H1 (cell line): ENCODE measurements at regions not wholly inside any gene's neighbourhood (a gene's known extent, or its start where the extent isn't known, plus 50 kb on each side); places are given as distances from the start of the nearest gene placed in this dataset.

Experiments
- EZH2 ChIP-seq: fragments of 200-600 bp; sonication (generic); IDR thresholded peaks from 2 replicates; pipeline ENCODE4 v1.7.1; 2012; ENCODE audit warnings: low read depth, mild to moderate bottlenecking, moderate library complexity, low read length, inconsistent platforms; ENCODE audit not compliant: severe bottlenecking
- GTF2F1 ChIP-seq: IDR thresholded peaks from 2 replicates; pipeline ENCODE4 v1.6.1; 2012; ENCODE audit warnings: low read depth, low read length, improper control_type of control experiment, borderline replicate concordance
- HDAC6 ChIP-seq: IDR thresholded peaks from one replicate; pipeline ENCODE4 v1.7.1; 2012; ENCODE audit warnings: low read depth, mild to moderate bottlenecking, inconsistent platforms, low read length, moderate library complexity
- KDM1A ChIP-seq: fragments of 200-600, 300-600 bp; sonication (generic); IDR thresholded peaks from 2 replicates; pipeline ENCODE4 v1.7.1; 2016; ENCODE audit warnings: mild to moderate bottlenecking, low read length, borderline replicate concordance
- SP1 ChIP-seq: IDR thresholded peaks from 2 replicates; pipeline ENCODE4 v1.6.1; 2011; ENCODE audit warnings: low read depth, low read length
- TBP ChIP-seq: IDR thresholded peaks from 2 replicates; pipeline ENCODE4 v1.6.1; 2011; ENCODE audit warnings: low read depth, low read length, improper control_type of control experiment
- TF ChIP-seq, protein P1 (sequence below), 3 experiments: IDR thresholded peaks; 1 replicate in 2 of 3; 2 replicates in 1 of 3; pipeline versions ENCODE4 v1.5.1 to v1.6.1; 2011; ENCODE audit warnings: low read length in 3 of 3, mild to moderate bottlenecking in 3 of 3, inconsistent platforms in 2 of 3, low read depth in 1 of 3, moderate library complexity in 1 of 3; ENCODE audit not compliant: insufficient read depth in 1 of 3; ENCODE audit errors: control extremely low read depth in 1 of 3

DNA sequence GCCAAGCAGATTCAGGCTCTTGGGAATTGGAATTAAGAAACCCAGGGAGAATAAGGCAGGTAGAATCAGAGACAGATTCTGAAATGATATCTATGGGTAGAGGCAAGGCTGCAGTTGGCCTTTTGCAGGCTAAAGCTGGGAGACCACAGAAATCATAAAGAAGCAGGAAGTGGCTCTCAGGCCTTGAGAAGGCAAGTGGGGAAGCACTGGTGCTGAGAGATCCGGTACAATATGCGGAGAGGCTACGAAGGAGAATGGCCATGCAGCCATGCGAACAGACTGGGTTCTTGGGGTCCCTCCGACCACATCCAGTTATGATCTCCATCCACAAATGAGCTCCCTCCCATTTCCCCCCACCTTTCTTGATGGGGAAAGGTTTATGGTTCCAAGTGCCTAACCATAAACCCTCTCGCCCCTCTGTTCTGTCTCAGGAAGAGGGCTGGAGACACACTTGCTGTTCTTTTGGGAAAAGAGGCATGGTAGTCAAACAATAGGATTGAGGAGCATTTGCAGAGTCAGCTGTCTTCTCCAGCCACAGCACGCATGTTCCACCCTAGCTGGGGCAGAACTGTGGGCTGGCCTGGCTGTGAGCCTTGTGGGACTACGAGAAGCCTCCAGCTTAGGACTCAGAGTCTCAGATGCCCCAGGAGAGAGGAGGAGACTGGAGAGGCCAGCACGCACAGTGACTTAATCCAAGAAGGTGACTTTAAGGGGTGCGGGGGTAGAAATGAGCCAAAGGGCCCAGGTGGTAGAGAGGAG lies 99.6 kb downstream of the RPLP1 start:
- TF ChIP-seq, protein P1, sequence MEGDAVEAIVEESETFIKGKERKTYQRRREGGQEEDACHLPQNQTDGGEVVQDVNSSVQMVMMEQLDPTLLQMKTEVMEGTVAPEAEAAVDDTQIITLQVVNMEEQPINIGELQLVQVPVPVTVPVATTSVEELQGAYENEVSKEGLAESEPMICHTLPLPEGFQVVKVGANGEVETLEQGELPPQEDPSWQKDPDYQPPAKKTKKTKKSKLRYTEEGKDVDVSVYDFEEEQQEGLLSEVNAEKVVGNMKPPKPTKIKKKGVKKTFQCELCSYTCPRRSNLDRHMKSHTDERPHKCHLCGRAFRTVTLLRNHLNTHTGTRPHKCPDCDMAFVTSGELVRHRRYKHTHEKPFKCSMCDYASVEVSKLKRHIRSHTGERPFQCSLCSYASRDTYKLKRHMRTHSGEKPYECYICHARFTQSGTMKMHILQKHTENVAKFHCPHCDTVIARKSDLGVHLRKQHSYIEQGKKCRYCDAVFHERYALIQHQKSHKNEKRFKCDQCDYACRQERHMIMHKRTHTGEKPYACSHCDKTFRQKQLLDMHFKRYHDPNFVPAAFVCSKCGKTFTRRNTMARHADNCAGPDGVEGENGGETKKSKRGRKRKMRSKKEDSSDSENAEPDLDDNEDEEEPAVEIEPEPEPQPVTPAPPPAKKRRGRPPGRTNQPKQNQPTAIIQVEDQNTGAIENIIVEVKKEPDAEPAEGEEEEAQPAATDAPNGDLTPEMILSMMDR (IDR thresholded peaks at IDR 0.05; ENCODE audit: control extremely low read depth in 1 of 3, insufficient read depth in 1 of 3, low read depth in 1 of 3, low read length in 3 of 3) = no peak
- TF ChIP-seq TBP = no peak
- TF ChIP-seq KDM1A = no peak
- TF ChIP-seq HDAC6 = no peak
- no peak for TF ChIP-seq EZH2
- TF ChIP-seq SP1 = no peak
- no peak for TF ChIP-seq GTF2F1
